HG03175 (cell line): ENCODE measurements at regions not wholly inside any gene's neighbourhood (a gene's known extent, or its start where the extent isn't known, plus 50 kb on each side); places are given as distances from the start of the nearest gene placed in this dataset.

ENCODE experiments used
- ATAC-seq: cut with Tn5 transposase; IDR thresholded peaks from one replicate; pipeline ENCODE4 v1.9.1; 2021; ENCODE audit warnings: mild to moderate bottlenecking, moderate library complexity; ENCODE audit not compliant: unreplicated experiment

DNA sequence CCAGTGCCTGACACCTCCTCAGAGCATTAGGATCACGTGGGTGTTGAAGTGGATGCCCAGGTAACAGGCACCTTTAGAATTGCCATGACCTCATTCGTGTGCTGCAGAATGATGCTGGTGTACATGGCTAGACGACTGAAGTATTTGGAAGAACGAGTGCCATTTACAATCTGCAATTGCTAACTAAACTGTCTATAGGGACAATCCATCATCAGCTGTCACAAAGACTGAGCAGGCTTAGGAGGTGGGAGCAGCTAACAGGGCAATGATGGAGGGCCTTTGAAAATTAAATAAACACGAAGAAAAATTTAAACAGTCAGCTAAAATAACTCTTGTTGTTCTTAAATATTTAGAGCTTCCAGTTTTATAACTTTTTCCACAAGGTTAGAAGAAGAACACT, 375.8 kb downstream of the GADD45G start:
- no peak for ATAC-seq

DNA sequence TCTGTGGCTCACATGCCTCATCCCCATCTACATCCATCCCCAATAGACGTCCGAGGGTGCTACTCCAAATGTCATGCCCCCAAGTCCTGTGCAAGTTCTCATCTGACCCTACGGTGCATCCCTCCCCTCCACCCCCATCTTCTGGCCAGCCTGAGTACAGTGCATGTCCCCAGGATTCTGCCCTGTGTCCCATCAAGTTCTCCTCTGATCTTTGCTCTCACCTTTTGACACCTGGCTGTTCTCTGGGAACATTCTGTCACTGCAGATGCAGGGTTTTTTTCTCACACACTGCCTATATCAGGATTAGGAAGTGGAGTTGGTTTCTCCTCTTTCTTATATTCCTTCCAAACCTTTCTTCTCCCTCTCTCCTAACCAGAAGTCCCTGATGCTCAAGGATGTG, 377.2 kb downstream of the GADD45G start:
- no peak for ATAC-seq

DNA sequence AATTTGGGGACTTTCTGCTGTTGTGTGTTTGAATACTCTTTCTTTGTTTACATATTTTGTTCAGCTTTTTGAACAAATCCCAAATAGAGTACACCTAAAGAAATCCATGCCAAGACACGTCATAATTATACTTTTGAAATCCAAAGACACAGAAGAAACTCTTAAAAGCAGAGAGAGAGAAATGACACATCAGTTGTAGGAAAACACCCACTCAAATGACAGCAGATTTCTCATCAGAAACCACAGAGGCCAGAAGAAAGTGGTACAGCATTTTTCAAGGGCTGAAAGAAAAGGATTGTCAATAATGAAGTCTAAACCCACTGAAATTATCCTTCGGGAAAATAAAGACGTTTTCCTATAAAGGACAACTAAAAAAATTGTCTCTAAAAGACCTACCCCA, 378.6 kb downstream of the GADD45G start:
- ATAC-seq = no peak

DNA sequence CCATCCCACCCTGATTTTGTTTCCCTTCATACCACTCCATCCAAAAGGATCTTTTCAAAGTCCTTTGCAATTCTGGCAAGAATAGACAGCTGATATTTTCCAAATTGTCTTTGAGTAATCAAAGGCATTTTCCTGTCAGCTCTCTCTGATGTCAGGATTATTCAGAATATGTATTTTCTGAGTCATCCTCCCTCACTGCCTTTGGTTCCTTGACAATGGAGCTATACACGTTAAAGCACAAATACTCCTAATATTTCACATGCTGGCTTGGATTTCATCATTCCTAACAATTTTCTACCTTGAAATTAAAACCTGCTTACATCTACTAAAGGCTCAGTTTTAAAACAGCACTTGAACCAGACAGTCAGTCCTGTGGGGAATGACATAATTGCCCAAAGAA, 379.4 kb downstream of the GADD45G start:
- no peak for ATAC-seq

DNA sequence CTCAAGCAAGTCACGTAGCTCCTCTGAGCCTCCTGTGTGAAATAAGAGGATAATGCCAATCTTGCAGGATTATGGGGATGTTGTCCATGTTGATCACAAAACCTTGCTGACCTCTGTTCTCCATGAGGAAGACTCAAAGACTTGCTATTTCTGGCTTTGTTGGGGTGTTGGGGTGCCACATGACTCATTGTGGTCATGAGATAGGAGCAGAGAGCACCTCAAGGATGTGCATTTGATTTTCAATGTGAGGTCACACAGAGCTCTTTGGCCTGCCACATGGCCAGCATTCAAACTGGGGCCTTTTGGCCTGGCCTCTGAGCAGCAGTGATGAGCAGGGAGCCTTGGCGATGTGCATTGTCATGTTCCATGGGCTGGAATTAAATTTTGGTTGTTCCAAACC, 380.3 kb downstream of the GADD45G start:
- ATAC-seq = no peak

DNA sequence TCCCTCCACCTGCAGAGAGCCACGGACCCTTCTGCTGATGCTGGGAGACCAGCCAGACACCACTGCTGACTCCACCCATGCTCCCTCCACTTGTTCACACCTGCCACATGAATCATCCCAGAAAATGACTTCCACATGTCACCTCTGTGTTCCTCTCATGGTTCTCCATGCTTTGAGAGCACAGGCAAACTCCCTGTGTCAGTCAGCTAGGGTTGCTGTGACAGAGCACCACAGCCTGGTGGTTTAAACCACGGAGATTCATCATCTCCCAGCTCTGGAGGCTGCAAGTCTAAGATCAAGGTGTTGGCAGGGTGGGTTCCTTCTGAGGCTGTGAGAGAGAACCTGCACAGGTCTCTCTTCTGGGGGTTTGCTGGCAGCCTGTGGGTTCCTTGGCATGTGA, 381.4 kb downstream of the GADD45G start:
- no peak for ATAC-seq

DNA sequence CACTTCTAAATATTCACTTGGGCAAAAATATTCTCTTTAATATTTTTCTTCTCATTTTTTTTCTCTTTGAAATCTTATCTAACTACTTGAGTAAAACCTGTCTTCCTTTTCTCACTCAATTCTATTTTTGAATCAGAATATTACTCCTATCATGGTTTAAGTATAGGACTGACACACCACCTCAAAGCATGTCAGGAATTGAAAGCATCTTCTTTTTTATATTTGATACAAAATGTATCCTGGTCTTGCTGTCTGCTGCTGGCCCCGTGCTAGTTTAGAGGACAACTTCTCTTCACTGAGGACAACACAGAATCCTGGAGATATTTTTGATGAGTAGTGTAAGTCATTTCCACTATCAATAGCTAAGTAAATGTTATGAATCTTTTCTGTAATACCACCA, 383.6 kb downstream of the GADD45G start:
- ATAC-seq = no peak

DNA sequence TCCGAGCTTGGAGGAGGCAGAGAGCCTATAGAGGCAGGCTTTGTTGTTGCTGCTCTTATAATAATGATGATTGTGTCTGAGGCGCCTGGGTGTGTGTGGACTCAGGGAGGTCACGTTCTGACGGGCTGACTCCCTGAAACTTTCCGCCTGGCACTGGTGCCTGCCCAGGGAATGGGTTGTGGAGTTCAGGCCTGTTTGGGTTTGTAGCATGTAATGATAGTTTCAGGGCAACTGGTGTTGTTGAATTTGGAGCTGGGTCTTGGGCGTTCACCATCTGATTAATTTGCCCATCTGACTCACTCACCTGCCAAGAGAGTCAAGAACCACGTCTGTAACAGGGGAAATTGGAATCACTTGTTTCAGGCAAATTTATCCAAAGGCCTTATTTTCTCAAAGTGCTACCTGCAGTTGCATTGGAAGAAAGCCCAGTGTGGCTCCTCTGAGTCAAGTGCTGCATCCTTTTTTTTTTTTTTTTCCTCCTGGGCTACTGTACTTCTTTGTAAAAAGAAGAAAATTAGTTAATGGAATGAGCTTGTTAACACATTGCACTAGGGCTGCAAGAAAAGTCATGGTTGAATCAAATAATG, 386.5 kb downstream of the GADD45G start:
- no peak for ATAC-seq

DNA sequence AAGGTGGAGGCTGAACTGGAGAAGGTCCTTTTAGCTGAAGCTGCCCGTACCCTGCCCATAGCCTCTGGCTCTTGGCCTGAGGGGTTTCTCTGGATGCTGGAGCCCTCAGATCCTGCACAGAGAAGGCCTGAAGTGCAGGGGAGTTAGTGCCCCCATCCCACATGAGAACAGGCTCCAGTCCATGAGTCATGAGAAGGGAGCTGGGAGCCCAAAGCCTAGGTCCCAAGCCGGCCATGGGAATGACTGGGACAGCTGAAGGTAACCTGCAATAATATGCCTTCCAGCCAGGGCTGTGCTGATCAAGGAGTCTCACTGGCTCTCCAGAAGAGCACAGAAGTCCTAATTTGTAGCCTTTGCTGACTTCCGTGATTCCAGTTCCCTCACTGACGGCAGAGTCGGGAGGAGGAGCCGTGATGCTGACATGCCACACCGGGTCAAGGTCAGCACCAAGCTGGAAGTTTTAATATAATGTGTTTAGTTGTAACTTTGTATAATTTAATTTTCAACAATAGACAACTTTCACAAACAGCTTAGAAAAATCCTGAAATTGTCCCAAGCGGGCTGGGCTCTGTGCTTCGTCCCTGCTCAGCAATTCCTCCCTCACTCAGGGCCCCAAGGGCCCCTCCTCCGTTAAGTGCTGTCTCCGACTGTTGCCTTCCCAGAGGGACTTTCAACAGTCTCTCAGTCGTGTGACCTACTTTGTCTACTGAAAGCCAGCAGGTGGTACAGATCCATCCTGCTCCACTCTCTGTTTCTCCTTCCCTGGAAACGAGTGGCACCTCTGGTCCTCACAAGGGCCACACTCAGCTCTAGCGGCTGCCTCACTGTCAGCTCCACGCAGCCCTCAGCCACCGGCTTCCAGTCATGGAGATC, 387.8 kb downstream of the GADD45G start:
- ATAC-seq = no peak

DNA sequence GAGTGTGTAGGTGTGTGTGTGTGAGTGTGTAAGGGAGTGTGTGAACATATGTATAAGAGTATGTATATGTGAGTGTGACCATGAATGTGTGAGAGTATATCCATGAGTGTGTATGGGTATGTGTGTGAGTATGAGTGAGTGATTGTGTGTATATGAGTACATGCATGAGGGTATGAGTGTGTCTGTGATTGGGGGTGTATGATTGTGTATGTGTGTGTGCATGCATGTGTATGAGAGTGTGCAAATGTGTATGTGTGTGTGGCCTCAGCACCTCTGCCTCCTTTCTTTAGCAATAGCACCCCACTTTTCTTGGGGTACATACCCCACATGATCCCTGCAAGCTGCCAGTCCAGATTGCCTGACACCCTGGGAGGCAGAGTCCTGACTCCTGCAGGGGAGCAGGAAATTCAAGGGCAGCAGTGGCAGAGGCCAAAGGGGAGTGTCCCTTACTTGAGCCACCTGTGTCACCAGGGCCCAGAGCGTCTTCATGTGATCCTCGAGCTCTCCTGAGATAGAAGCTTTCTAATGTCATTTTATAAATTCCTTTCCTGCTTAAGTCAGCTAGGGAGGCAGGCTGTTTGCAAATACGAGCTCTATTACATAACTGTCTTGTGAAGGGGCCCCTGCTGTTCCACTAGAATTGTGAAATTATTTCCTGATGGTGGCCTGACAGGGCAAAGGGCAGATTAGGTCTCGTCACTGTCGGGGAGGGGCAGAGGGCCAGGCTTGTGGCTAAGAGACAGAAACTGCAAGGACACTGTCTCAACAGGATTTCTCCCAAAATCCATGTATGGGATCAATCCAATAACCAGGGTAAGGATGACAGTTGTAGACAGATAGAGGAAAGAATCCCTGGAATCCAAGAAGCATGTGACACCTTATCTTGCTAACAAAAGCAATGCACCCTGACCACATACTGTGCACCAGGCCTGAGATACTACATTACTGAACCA, 389.1 kb downstream of the GADD45G start:
- ATAC-seq = no peak

DNA sequence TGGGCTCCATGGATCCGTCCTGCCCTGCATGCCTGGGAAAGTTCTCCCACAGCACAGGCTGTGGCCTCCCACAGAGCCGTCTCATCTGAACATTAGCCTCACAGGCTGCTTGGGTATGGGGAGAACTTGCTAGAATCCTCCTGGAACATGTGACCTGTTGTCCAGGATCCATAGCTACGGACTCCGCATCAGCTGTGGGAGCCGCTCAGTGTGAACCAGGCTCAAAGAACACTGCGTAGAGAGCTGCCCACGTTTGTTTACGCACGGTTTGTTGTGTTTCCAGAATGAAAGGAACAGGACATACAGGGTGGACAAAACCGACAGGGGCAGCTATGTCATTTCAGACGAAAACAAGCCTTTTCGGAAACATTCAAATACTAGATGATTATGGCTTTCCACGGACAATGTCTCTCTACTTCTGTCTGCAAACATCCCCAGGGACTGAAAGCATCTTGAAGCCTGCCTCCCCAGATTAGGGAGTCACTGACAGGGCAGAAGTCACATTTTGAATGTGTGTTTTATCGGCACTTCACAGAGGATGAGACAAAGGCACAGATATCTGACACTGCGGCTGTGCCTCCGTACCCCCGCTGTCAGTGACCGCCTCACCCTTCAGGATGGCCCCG, 390.3 kb downstream of the GADD45G start:
- ATAC-seq = no peak

DNA sequence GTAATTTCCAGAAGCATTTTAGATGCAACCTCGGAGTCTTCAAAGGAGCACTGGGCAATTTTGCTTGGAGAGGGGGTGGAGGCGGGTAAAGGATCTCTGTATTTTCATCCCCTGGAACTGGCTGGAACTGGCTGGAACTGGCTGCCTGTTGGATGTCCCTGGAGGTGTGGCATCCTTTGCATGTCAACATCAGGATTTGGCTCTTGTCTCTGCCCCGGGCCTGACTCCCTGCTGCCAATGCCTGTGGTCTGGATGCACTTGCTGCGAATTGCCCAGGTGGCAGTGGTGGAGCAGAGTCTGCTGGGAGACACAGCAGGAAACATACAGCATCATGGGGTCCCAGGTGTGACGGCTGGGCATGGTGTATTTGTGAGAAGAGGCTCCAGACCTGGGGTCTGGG, 391.3 kb downstream of the GADD45G start:
- no peak for ATAC-seq

DNA sequence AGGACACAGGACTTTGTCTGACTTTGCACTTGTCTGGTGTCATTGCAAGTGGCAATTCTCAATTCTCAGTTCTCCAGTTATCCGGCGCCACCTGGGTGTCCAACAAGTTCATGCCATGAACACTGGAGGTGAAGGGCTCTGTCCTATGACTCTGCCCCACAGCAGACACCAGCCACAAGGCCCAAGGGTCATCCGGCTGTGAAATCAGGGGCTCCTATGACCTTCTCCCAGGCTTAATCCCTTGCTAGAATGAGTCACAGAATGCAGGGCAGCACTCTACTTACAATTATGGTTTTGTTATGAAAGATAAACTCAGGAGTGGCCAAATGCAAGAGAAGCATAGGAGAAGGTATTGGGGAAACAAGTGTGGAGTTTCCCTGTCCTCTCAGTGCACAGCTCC, 392.0 kb downstream of the GADD45G start:
- ATAC-seq = no peak

DNA sequence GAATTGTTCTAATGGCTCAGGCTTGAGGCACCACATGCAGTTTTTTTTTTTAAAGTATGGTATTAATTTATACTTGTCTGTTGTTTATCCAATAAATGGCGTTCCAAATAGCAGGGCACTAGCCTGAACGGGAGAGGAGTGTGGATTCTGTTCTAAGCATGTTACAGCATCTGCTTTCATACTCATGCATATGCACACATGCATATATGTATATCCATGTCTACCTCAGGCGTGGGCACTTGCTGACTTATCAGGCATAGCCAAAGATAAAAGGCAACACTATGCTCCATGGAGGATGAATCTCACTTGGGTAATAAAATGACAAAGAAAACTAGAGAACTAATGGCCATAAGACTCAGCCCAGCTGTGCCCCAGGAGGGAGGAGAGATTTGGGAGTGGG, 393.8 kb downstream of the GADD45G start:
- no peak for ATAC-seq

DNA sequence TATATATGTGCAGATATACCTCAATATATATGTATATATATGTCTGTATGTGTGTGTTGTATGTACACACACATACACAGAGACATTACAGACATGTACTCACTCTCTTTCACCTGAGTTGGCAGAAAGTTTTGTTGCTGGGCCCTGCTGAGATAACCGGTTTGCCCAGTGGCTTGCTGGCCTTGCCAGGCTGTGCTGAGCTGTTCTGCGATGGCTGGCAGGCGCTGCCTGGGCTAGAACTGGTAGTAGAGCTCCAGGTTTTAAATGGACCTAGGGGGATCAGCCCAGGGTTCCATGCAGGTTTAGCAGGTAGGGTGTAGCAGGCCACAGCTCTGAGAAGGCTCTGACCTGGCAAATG, 394.3 kb downstream of the GADD45G start:
- peak; percentile 16 for ATAC-seq

DNA sequence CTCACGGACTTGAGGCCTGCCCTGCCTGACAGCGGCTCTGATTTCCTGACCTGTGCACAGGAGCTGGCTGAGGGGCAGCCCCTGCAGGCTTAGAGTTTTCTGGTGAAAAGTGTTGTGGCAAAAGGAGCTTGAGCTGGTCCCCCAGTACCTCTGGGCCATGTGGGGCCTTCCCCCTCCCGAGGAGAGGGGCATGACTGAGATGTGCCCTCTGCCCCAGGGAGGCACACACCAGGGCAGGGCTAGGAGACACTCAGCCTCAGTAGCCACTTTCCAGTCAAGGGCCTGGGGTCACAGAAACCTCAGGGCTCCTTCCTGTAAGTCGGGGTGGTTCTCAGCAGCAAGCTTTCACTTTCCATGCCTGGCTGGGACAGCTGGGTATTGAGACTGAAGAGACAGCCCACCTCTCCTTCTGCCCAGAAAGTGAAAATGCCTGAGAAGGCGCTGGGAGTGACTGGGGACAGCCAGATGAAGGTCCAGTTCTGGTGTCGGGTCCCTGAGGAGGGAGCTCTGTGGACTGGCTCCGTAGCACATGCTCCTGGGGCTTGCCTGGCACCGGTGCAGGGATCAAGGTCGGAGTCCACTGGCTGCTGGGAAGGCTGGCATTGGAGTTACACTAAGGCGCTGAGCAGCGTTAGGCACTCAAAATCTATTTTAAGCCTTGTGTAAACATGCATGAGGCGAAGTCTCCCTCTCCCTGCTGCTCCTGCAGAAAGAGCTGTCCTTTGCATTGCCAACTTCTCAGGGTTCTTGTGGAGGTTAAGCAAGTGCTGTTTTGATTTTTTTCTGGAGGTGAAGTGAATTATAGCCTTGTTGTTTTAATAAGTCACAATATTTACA, 394.9 kb downstream of the GADD45G start:
- peak; percentile 91 for ATAC-seq

DNA sequence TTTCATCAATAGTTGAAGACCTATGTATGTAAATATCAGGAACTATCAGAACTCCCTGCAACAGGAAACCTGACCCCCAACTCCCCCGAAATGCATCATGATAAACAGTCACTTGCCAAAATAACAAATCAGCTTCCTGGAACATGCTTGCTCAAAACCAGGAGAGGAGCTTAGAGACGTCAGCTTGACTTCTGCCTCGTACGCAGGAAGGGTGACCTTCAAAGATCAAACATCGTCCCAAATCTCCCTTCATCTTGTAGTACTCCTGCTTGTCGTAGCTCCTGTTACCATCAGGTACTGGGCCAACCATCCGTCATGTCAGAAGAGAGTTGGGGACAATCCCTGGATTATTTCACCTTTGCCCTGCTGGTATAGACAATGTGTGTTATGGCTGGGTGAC, 396.1 kb downstream of the GADD45G start:
- ATAC-seq = no peak

DNA sequence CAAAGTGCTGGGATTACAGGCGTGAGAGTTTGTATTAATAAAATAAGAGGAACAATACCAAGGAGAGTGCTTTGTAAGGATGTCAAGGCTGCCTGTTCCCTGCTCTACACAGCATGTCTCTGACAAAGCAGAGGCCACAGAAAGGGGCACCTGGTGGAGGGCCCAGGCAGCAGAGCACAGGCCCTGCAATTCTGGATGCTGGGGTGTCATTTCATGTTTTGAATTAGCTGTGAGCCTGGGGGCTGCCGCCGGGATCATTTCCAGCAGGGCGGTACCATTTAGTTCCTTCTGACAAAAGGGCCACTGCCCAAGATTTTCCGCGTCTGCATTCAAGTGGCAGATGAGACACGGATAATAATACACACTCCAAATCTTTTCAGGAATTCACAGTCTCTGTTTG, 396.9 kb downstream of the GADD45G start:
- no peak for ATAC-seq

DNA sequence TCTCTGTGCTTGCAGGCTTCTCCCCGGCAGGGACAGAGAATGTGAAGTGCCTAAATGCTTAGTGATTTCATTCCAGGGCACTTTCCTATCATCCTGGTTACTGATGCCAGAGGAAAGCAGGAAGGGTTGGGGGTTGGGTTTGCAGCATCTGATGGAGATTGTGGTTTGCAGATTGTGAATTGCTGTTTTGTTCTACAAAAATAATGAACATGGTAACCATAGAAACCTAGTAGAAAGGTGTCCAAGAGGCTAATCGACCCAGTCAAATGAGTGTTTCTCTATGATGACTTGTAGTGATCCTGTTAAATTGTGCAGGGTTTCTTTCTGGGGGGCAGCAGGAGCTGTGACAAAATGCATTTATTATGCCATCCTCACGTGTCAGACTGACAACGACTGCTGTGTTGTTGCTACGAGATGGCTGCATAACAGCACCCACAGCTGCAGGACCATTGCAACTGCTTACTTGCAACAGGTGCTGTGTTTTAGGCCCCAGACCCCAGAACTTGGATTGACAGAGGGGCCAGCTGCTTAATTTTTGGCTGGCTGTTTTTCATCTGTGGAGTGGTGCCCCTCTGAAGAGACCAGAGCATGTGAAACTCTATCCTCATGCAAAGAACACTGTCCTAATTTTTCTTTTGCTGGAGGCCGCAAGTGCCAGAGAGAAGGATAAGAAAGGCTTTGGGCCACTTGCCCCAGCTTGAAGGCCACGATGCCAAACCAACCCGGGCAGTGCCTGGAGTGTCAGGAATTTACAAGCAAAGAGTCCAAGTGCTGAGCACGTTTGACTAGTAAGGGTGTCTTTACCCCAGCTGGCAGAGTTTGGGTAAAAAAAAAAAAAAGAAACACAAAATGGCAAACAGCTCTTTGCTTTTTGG, 397.8 kb downstream of the GADD45G start:
- no peak for ATAC-seq
